HUES6 (cell line): ENCODE measurements at regions not wholly inside any gene's neighbourhood (a gene's known extent, or its start where the extent isn't known, plus 50 kb on each side); places are given as distances from the start of the nearest gene placed in this dataset.
"Not testable (repeated sequence)": the region's sequence is repeated elsewhere in the genome, so short reads cannot be mapped to it uniquely, and the experiment has no call there.

Source experiments
- H3K27ac ChIP-seq: 2 replicates; pipeline ENCODE4 v1.7.0; 2013; ENCODE audit warnings: low read depth, mild to moderate bottlenecking, low read length, inconsistent platforms
- H3K27me3 ChIP-seq: 2 replicates; pipeline ENCODE4 v1.6.1; 2013; ENCODE audit warnings: low read length; ENCODE audit not compliant: control insufficient read depth, insufficient read depth
- H3K36me3 ChIP-seq: 2 replicates; pipeline ENCODE4 v1.6.1; 2013; ENCODE audit warnings: low read length; ENCODE audit not compliant: control insufficient read depth, insufficient read depth
- H3K4me1 ChIP-seq: 2 replicates; pipeline ENCODE4 v1.6.1; 2013; ENCODE audit warnings: low read length; ENCODE audit not compliant: control insufficient read depth, insufficient read depth
- H3K4me3 ChIP-seq: 2 replicates; pipeline ENCODE4 v1.5.1; 2013; ENCODE audit warnings: low read depth, low read length
- H3K9ac ChIP-seq: one replicate; pipeline ENCODE4 v1.6.1; 2013; ENCODE audit warnings: mild to moderate bottlenecking, low read length
- H3K9me3 ChIP-seq: 2 replicates; pipeline ENCODE4 v1.6.1; 2013; ENCODE audit warnings: low read depth, low read length; ENCODE audit not compliant: control insufficient read depth, insufficient read depth

GRCh38 chr19:20482721-20483120, 82.9 kb downstream of the ZNF737 start:
- no peak overlapping the region for H3K9ac ChIP-seq
- H3K36me3 ChIP-seq: no peaks in the 10 kb centered on the region
- peaks cover 37% of the 10 kb centered on the region for H3K9me3 ChIP-seq
- no peak overlapping the region; the same call in 1 of the 2 replicates for H3K4me3 ChIP-seq
- H3K27me3 ChIP-seq: no peaks in the 10 kb centered on the region
- H3K27ac ChIP-seq: no peak overlapping the region
- no peaks in the 10 kb centered on the region; the same call in 1 of the 2 replicates for H3K4me1 ChIP-seq

GRCh38 chr19:20481736-20482135, 83.8 kb downstream of the ZNF737 start:
- Histone ChIP-seq H3K27ac (no peak overlapping the region), H3K4me3 (no peak overlapping the region), H3K36me3 (no peaks in the 10 kb centered on the region), H3K4me1 (no peaks in the 10 kb centered on the region; the same call in 1 of the 2 replicates), H3K27me3 (no peaks in the 10 kb centered on the region), H3K9me3 (peaks cover 43% of the 10 kb centered on the region), H3K9ac (no peak overlapping the region)

GRCh38 chr19:20479483-20479882, 86.1 kb downstream of the ZNF737 start:
- H3K4me1 ChIP-seq: no peaks in the 10 kb centered on the region; the same call in 1 of the 2 replicates
- H3K27ac ChIP-seq: no peak overlapping the region
- no peaks in the 10 kb centered on the region for H3K27me3 ChIP-seq
- H3K36me3 ChIP-seq: no peaks in the 10 kb centered on the region
- H3K4me3 ChIP-seq: no peak overlapping the region
- H3K9me3 ChIP-seq: peaks cover 49% of the 10 kb centered on the region
- no peak overlapping the region for H3K9ac ChIP-seq

GRCh38 chr19:20478936-20479335, 86.6 kb downstream of the ZNF737 start:
- Histone ChIP-seq H3K27ac (no peak overlapping the region), H3K4me3 (no peak overlapping the region), H3K4me1 (no peaks in the 10 kb centered on the region; the same call in 1 of the 2 replicates), H3K27me3 (no peaks in the 10 kb centered on the region), H3K36me3 (no peaks in the 10 kb centered on the region), H3K9me3 (peaks cover 54% of the 10 kb centered on the region), H3K9ac (no peak overlapping the region)

- H3K9ac ChIP-seq: no peak overlapping the region
- no peaks in the 10 kb centered on the region for H3K4me1 ChIP-seq
- no peaks in the 10 kb centered on the region for H3K27me3 ChIP-seq
- H3K4me3 ChIP-seq: no peak overlapping the region
- no peak overlapping the region for H3K27ac ChIP-seq
- no peaks in the 10 kb centered on the region for H3K36me3 ChIP-seq
- peaks cover 48% of the 10 kb centered on the region for H3K9me3 ChIP-seq
These were observed 92.7 kb downstream of the ZNF737 start for GRCh38 chr19:20472854-20473253.

DNA sequence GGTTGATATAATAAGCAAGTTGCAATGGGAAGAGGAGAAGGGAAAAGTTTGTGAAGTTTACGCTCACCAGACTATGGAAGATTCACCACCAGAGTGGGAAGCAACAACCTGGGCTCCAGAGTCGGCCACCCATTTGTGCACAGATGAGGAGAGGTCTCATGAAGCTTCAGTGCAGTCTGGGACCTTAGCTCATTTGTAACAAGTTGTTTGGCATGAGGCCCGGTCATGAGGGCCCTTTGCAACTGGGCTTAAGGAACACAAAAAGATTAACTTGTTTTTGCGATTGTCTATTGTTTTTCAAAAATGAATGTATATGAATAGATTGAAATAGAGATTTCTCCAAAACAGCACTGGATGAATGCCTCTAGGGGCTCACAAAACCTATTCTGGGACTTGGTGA, 94.2 kb downstream of the ZNF737 start:
- H3K9me3 ChIP-seq: peaks cover 38% of the 10 kb centered on the region

DNA sequence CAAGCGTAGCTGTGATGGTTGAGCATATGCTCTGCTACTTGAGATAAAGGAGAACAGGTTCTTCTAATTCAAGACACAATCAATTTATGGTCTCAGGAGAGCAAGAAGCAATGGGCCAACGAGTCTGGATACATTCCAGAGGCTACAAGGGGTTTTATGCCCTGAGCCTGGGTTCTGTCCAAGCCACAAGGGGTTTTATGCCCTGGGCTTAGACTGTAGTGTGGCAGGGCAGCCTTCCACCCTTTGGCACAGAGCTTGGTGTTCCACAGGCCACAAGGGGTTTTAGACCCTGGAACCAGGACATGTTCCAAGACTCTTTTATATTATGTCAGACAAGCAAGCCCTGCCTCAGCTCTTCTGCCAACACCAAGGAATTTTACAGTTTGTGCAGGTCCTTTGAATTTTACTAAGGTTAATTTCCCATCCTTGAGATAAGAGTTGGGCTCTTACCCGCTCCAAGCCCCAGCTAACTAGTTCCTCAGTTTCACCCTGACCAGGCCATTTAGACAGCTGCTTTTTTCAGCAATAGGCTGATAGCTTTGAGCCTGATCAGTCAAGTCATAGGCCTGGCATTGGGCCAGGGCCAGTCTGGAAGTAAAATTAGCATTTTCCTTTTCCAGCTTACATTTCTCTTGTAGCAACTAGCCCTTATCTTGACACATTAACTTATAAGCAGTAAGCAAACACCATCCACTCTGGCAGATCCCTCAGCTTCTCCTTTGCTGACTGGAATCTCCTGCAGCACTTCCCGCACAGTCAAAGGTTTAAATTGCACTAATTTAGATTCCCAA, 95.0 kb downstream of the ZNF737 start:
- H3K9ac ChIP-seq: no peak overlapping the region
- no peaks in the 10 kb centered on the region; the same call in 1 of the 2 replicates for H3K4me1 ChIP-seq
- H3K9me3 ChIP-seq: peaks cover 38% of the 10 kb centered on the region
- no peaks in the 10 kb centered on the region for H3K27me3 ChIP-seq
- H3K27ac ChIP-seq: no peak overlapping the region
- H3K4me3 ChIP-seq: no peak overlapping the region
- no peaks in the 10 kb centered on the region for H3K36me3 ChIP-seq

More for the DNA sequence above, 94.2 kb downstream of the ZNF737 start:
- no peaks in the 10 kb centered on the region for H3K36me3 ChIP-seq
- H3K27ac ChIP-seq: no peak overlapping the region
- no peak overlapping the region for H3K4me3 ChIP-seq
- no peak overlapping the region for H3K9ac ChIP-seq
- H3K27me3 ChIP-seq: no peaks in the 10 kb centered on the region
- no peaks in the 10 kb centered on the region; the same call in 1 of the 2 replicates for H3K4me1 ChIP-seq

DNA sequence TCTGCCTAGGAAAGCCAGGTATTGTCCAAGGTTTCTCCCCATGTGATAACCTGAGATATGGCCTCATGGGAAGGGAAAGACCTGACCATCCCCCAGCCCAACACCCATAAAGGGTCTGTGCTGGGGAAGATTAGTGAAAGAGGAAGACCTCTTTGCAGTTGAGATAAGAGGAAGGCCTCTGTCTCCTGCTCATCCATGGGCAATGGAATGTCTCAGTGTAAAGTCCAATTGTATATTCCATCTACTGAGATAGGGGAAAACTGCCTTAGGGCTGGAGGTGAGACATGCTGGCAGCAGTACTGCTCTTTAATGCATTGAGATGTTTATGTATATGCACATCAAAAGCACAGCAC, 99.0 kb downstream of the ZNF737 start:
- H3K27ac ChIP-seq, H3K9ac ChIP-seq, H3K27me3 ChIP-seq, H3K4me1 ChIP-seq, H3K4me3 ChIP-seq, H3K36me3 ChIP-seq: not testable (repeated sequence)
- H3K9me3 ChIP-seq: peaks cover 22% of the 10 kb centered on the region

- H3K36me3 ChIP-seq, H3K27ac ChIP-seq, H3K4me1 ChIP-seq, H3K27me3 ChIP-seq, H3K4me3 ChIP-seq, H3K9ac ChIP-seq: not testable (repeated sequence)
- H3K9me3 ChIP-seq: peaks cover 22% of the 10 kb centered on the region
These were observed 99.5 kb downstream of the ZNF737 start for GRCh38 chr19:20465922-20466637.

GRCh38 chr19:20453425-20453935, 112.1 kb downstream of the ZNF737 start:
- no peak overlapping the region for H3K4me3 ChIP-seq
- no peak overlapping the region for H3K27ac ChIP-seq
- peaks cover 4% of the 10 kb centered on the region; the same call in 1 of the 2 replicates for H3K9me3 ChIP-seq
- H3K36me3 ChIP-seq: no peaks in the 10 kb centered on the region
- no peaks in the 10 kb centered on the region for H3K4me1 ChIP-seq
- H3K9ac ChIP-seq: no peak overlapping the region
- H3K27me3 ChIP-seq: no peaks in the 10 kb centered on the region
